NCI-H82 treated with DMSO at 0.1 percent for 48 hours (cell line): ENCODE measurements at regions not wholly inside any gene's neighbourhood (a gene's known extent, or its start where the extent isn't known, plus 50 kb on each side); places are given as distances from the start of the nearest gene placed in this dataset.

Experiments
- DNase-seq: peaks from one replicate; lab custom pipeline; 2025; ENCODE audit not compliant: unreplicated experiment; lab: John Stamatoyannopoulos, UW

DNA sequence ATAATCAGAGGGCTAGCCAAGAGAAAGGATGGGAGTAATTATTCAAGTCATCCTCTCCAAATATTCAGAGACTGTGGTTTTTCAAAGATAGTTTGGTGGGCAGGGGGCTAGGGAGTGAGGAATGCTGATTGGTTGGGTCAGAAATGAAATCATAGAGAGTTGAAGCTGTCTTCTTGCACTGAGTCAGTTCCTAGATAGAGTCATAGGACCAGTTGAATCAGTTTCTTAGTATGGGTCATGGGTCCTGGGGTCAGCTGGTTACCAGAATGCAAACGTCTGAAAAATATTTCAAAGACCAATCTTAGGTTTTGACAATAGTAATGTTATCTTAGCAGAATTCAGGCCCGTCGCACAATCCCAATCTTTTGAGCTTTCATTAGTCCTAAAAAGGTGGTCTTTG, 171.4 kb upstream of the SPATS2L start:
- DNase-seq, result no peak

DNA sequence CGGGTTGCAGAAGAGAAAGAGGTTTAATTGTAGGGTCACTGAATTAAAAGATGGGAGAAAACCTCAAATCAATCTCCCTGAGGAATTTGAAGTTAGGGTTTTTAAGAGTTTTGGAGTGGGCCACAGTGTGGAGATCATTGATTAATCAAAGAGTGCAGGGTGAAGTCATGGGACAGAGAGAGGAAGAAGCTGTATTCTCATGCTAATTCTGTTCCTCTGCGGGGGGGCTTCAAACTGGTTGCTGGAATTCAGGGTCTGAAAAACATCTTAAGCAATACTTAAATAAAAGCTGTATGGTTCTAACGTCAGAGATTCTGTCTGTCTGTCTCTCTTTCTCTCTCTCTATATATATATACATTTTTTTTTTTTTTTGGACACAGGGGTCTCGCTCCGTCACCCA, 169.8 kb upstream of the SPATS2L start:
- DNase-seq, result no peak

DNA sequence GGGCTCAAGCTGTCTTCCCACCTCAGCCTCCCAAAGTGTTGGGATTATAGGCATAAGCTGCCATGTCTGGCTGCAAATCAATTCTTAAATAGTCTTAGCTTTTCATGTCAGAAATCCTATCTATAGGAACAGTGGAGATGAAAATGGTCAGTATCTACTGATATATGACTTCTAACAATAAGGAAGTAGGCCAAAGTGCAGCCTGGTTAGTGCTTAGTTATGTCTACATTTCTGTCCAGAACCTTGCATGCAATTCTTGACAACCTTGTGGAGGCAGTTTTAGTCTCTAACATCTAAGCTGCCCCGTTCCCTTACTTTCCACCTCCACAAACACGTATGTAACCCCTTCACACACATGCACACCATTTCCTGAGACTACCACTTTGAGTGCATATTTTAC, 169.2 kb upstream of the SPATS2L start:
- no peak for DNase-seq

DNA sequence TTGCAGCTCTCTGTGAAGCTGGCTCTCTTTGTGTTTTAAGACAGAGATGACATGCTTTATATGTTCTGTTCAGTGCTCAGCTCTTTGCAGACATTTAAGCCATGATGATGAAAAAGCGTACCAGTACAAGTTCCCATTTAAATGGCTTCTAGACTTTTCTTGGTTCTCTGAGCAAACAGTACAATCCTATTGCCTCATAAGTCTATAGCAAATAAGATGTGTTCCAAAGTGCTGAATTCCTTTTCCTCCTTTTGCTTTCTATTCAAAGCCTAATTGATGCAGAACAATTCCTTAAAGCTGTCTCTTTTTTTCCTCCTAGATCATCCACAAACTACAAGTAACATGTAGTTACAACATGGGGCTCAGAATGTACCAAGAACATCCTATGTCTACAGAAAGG, 168.8 kb upstream of the SPATS2L start:
- no peak for DNase-seq

DNA sequence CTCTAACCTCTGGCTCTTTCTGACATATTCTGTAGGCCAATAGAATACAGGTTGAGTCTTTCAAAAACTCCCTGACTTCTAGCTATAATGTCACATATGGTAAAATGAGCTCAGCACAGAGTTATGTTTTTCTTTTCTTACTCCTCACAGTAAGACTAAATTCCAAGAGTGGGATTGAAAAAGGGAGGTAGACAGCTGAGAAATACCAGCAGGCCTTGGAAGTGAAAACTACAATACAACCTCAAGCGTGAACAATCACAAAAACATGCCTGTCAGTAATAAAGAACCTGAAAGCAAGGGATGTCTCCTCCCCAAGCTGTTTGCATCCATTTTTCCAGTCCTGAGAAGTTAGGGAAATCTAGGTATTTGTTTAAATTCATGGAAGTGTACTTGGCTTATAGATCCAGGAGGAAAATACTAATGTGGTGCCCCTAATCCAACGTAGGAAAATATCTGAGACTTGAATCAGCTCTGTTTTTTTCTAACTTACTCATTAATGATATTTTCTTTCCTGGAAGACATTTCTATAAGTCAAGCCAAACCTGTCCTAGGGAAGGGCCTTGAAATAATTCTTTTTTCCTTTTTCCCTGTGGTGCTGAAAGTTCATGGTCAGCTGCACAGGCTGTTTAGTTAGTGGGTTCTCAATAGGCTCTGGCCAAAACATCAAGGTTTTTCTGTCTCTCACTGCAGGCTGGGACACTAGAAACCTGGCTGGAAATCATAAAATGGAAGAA, 167.9 kb upstream of the SPATS2L start:
- DNase-seq, result no peak

DNA sequence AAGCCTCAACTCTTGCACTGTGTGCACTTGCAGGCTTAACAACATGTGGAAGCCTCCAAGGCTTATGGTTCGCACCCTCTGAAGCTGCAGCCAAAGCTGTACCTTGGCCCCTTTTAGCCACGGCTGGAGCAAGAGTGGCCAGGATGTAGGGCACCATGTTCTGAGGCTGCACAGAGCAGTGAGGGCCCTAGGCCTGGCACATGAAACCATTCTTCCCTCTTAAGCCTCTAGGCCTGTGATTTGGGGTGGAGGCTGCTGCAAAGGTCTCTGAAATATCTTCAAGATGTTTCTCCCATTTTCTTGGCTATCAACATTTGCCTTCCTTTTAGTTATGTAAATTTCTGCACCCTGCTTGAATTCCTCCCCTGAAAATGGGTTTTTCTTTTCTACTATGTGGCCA, 161.9 kb upstream of the SPATS2L start:
- no peak for DNase-seq

DNA sequence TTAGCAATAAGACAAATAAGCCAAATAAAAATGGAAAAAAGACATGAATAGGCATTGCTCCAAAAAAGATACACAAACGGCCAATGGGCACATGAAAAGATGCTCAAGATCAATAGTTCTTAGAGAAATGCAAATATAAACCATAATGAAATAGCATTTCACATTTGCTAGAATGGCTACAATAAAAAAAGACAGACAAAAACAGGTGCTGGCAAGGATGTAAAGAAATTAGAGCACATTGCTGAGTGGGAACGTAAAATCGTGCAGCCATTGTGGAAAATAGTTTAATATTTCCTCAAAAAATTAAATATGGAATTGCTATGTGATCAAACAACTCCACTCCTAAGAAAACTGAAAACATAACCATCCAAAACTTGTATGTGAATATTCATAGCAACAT, 160.0 kb upstream of the SPATS2L start:
- DNase-seq, result no peak

DNA sequence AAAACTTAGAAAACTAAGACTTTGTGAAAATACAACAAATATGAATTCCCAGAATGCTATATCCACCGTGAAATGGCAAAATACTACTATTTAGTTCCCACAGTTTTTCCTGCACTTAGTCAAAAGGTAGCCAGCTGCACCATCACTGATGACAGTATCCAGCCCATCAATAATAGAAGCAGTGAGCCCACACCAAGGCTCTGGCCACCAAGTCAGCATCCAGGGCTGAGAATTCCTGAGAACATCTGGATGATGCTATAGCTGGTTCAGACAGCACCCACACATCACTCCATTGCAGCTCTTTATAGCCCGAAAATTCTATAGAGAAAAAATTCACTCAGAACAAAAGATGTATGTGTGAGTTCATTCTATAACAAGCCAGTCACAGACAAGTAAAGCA, 159.1 kb upstream of the SPATS2L start:
- DNase-seq, result no peak

DNA sequence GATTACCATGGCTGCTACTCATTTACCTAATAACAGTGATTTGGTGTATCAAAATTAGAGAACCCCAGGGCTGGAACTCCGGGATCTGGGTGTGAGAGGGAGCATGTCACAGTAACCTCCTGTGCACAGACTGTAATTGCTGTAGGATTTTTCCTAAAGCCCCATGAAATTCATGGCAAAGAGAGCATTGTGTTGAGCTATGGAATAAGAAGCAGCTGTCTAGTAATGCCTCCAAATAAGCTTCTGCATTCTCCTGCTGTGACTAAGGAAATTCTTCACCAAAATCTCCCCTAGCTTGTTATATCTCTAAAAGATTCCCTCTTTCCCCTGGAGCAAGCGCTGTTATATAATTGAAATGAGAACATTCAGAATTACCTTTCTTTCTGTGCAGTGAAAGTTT, 158.1 kb upstream of the SPATS2L start:
- no peak for DNase-seq

DNA sequence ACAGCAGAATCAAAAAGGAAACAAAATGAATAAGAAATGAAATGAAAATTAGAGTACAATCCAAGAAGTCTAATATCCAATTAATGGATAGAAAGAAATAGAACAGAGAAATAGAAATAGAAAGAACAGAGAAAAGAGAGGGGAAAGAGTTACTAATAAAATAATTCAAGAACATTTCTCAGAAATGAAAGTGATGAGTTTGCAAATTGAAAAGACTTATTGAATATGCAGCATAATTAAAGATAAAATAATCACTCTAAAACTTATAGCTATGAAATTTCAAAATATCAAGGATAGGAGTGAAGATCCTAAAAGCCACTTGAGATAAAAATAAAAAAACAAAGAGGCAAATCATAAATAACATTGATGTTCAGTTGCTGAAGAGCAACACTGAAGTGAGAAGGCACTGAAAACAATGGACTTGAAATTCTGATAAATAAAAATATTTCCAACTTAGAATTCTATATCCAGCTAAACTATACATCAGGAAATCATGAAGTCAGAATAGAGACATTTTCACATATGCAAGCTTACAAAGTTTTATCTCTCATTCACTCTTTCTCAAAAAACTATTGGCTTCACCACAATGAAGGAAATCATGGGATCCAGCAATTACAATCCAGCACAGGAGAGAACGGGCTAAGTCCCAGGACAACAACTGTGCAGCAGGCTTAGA, 155.9 kb upstream of the SPATS2L start:
- no peak for DNase-seq

DNA sequence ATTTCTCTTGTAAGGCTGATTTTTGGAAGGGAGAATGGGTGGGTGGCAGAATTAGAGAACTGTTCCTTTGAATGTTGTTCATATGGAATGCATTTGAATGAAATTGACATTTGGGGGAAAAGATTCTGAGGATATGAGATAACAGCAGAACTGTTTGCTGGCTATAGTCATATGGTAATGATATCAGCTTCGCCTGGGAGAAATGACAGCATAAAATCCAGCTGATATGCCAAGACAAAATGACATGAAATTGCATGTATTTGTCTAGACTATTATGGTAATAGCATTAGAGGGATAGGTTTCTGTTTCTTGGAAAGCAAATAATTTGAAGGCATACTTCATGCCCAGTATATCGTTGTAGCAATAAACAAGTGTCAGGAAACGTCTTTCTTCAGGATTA, 150.8 kb upstream of the SPATS2L start:
- DNase-seq, result no peak

DNA sequence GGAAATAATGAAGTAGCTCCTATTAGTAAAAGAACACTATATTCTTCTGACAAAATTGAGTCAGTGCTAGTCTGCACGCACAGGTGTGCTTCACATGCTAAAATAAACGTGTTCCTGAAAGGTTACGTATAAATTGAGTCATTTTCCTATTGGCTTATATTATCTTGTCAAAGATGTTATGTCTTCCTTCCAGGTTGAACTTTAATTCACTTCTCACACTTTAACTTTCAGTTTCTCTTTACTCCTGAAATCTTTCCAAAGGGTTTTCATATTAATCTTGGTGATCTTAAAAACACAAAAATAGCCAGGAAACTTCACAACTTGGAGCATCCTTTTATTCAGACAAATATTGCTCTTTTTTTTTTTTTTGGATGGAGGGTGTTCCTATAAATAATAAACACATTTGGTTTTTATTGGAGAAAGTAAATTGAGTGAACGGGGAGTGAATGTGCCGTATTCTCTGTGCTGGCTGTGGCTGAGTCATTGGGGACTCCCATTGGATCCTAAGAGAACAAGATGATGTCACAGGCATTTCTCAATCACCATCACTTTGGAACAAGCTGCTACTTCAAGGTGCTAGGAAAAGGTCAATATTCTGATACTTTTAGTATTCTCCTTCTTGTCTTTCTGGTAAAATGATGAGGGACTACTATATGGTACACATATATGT, 150.2 kb upstream of the SPATS2L start:
- DNase-seq, result no peak

DNA sequence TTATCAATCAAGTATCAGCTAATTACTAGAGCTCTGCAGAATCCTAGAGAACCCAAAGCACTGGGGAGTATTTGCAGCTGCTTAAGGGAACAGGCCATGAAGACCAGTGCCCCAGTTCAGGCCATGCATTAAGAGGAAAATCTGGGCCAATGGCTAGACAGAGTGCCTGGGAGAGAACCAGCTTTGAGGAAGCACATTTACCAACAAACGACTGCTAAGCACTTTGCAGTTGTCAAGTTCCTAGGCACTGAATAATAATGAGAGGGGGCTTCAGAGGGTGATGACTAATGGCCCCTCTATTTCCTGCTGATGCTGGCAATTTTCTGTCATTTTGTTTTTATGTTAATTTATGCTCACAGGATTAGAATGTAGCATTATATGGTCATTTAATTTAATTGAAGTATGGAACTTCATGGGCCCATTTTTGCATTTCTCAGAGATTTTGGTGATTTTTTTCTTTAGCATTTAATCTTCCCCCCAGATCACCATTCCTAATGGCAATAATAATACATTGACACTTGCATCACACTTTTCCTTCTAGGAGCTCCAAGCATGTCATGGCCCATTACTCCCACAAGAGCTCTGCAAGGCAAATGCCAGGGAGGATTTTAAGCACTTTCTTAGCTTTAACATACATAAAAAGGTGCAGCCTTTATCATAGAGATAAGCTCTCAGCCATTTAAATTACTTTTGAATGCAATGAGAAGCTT, 147.7 kb upstream of the SPATS2L start:
- DNase-seq, result no peak

DNA sequence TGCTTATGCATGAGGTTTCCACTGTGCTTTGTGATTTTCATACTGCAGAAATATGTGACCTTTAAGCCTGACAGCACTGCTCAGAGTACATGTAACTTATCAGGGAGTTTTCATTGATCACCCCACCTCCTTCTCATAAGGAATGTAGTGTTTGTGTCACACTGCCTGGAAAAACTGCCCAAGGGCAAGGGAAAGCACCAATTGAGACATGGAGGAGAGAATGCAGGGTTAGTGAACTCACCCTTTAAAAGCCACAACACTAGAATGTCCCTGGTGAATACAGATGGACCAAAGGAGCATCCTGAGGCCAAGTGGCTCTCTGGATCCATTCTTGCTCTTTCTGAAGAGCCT, 147.2 kb upstream of the SPATS2L start:
- no peak for DNase-seq

DNA sequence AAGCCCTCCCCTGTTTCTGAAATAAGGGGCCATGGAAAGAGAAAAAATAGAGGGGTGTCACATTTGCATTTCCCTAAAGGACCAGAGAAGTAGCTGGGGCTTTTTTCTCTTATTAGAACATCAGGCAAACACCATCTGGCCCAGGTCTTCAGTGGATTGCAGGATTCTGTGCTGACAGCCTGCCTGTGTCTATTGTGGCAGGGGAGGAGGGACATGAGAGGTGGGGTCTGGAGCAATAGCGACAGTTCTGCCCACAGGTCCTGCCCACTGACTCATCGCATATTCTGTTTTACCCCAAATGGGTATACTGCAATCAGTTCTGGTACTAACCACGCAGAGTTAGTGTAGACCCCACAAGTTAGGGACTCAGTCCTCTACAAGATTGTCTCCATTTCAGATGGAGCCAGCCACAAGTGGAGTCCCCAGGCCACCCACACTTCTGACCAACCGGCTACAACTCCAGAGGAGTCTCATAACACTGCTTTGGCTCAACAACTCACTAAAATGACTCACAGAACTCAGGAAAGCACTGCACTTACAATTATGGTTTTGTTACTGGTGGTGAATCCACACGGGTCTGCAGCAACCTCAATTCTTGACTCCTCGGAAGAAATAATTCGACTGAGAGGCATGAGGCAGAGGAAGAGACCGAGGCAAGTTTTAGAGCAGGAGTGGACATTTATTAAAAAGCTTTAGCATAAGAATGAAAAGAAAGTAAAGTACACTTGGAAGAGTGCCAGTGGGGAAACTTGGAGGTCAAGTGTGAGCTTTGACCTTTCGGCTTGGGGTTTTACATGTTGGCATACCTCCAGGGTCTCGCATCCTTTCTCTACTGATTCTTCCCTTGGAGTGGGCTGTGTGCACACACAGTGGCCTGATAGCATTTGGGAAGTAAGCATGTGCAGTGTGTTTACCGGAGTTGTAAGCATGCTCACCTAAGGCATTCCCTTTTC, 146.4 kb upstream of the SPATS2L start:
- no peak for DNase-seq

DNA sequence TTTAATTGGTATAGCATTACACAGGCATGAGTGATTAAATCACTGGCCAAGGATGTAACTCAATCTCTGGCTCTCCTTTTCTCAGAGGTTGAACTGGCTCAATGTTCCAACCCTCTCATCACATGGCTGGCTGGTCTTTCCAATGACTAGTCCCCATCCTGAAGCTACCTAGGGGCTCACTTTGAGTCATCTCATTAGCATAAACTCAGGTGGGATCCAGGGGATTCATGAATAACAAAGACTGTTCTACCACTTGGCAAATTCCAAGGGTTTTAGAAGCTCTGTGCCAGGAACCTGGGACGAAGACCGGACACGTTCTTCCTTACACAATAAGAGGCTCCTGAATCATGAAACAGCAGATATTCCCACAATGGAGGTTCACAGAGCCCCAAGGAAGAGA, 145.0 kb upstream of the SPATS2L start:
- no peak for DNase-seq

DNA sequence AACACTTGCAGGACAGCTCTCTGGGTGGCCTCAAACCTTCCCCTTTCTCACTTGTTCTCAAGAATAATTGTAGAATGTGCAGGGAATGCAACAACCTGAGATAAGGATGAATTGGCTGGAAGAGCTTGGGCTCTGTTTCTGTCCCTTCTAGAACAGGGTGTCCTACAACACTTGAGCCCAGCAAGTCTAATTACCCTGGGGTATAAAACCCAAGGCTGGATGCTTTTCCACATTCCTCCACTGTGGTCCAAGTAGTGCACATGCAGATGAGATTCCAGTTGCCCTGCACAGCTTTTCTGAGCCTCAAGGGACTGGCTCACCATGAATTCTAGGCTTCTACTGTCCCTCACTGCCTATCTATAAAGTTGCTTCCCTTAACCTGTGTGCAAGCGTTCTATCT, 140.8 kb upstream of the SPATS2L start:
- no peak for DNase-seq

DNA sequence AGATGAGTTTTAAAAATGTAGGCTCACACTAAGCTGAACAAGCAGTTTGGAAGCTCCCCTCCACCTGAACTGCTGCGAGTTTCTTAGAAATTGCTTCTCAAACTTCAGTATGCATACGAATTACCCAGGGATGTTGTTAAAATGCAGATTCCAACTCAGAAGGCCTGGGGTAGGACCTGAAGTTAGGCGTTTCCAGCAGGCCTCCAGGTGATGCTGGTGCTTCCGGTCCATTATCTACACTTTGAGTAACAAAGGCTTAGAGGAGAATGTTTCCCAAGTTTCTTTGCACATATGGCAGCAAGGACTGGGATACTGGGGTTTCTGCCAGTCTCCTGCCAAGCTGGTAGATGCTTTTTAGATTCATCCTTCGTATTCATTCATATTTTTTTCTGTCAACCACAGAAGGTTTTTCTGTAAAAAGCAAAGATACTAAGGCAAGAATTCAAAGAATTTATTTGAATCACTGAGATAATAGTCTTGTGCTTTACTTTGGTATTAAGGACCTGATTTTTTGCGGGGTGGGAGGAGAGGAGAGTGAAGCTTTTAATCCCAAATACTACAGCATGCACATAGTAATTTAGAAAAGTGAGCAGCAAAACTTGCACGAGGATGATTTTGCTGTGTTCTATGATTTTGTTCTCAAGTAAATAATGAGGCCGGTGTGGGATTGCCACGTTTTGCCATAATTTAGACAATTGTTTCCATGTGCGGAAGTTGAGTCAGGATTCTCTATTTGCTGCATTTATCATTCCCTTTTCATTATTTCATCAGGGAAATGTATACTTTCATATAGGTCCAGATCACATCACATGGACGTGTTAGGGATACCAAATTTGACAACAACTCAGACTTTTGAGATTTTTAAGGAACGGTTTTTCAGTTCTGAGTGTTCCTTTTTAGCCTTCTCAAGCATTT, 137.6 kb upstream of the SPATS2L start:
- no peak for DNase-seq

DNA sequence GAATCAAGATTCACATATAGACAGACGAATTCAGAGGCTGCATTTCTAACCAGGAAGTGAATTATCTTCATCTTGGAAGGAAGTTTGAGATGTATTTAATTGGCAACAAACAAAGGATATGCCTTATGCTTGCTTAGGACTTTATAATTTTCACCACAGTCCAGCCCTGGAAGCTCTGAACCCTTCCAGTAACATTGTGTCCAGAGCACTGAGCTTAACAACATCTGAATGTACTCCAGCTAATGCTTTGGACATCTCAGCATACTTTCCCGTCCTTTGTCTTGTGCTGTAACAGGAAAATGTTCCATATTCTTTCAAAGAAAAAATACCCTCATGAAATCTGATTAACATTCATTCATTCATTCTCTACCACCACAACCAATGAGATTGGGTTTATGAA, 136.3 kb upstream of the SPATS2L start:
- DNase-seq, result no peak
